Motor neuron (in vitro differentiated cells): ENCODE measurements at regions not wholly inside any gene's neighbourhood (a gene's known extent, or its start where the extent isn't known, plus 50 kb on each side); places are given as distances from the start of the nearest gene placed in this dataset.
A peak's percentile ranks its signal among the peaks of the same experiment; 100 is the strongest.
"Not testable (repeated sequence)": the region's sequence is repeated elsewhere in the genome, so short reads cannot be mapped to it uniquely, and the experiment has no call there.

Experiments
- ATAC-seq, 8 experiments: fragments of 200-7000 bp; cut with Tn5 transposase; replicated peaks in 6 of 8; 2 replicates each; pipeline ENCODE4 v1.8.0; 2021; ENCODE audit warnings: mild to moderate bottlenecking in 8 of 8, moderate library complexity in 8 of 8
- H3K27ac ChIP-seq, 2 donors: fragments of 250-450 bp; sonication (Bioruptor Pico); 2 replicates each; pipeline ENCODE4 v1.9.0; 2021; ENCODE audit warnings: antibody characterized with exemption in 2 of 2, mild to moderate bottlenecking in 2 of 2, moderate library complexity in 1 of 2
- H3K4me1 ChIP-seq, 2 donors: fragments of 250-450 bp; sonication (Bioruptor Pico); replicated peaks in 1 of 2; 2 replicates each; pipeline ENCODE4 v1.6.1; 2021; ENCODE audit warnings: antibody characterized with exemption in 2 of 2, mild to moderate bottlenecking in 2 of 2, moderate library complexity in 1 of 2
- H3K4me3 ChIP-seq, 5 donors: fragments of 250-450 bp; sonication (Bioruptor Pico); 2 replicates each; pipeline ENCODE4 v1.9.0; 2021; ENCODE audit warnings: antibody characterized with exemption in 5 of 5, mild to moderate bottlenecking in 5 of 5, moderate library complexity in 4 of 5
- WGBS, 10 experiments: fragments of 450-650 bp; shearing (Covaris generic); methylation state at CpG; one replicate each; pipeline ENCODE4 v1.0.0; 2022; 5-methylcytosine and 5-hydroxymethylcytosine counted together
- in situ Hi-C, 9 experiments: fragments of 400-800 bp; cut with MboI; loops; one replicate each; pipeline ENCODE4 v1.15.0; 2021; ENCODE audit warnings: low sequenced_read_pairs in 9 of 9, low pct_unique_long_range_greater_than_20kb in 2 of 9; ENCODE audit not compliant: unreplicated experiment in 9 of 9

DNA sequence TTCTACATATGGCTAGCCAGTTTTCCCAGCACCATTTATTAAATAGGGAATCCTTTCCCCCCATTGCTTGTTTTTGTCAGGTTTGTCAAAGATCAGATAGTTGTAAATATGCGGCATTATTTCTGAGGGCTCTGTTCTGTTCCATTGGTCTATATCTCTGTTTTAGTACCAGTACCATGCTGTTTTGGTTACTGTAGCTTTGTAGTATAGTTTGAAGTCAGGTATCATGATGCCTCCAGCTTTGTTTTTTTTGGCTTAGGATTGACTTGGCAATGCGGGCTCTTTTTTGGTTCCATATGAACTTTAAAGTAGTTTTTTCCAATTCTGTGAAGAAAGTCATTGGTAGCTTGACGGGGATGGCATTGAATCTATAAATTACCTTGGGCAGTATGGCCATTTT, 60.0 kb upstream of the GPC3 start:
- no CpG with 5 or more reads among the region's 3 CpGs for WGBS, 10 experiments
- H3K4me1 ChIP-seq, ATAC-seq, in situ Hi-C loops, H3K4me3 ChIP-seq, H3K27ac ChIP-seq: not testable (repeated sequence)

DNA sequence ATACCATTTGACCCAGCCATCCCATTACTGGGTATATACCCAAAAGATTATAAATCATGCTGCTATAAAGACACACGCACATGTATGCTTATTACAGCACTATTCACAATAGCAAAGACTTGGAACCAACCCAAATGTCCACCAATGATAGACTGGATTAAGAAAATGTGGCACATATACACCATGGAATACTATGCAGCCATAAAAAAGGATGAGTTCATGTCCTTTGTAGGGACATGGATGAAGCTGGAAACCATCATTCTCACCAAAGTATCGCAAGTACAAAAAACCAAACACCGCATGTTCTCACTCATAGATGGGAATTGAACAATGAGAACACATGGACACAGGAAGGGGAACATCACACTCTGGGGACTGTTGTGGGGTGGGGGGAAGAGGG, 81.7 kb upstream of the GPC3 start:
- 0 to 55% (median 20%) methylated on average over 1 to 2 of the region's 3 CpGs; no CpG with 5 or more reads in 7 of the 10 experiments for WGBS, 10 experiments
- in situ Hi-C loops, ATAC-seq, H3K4me1 ChIP-seq, H3K4me3 ChIP-seq, H3K27ac ChIP-seq: not testable (repeated sequence)

DNA sequence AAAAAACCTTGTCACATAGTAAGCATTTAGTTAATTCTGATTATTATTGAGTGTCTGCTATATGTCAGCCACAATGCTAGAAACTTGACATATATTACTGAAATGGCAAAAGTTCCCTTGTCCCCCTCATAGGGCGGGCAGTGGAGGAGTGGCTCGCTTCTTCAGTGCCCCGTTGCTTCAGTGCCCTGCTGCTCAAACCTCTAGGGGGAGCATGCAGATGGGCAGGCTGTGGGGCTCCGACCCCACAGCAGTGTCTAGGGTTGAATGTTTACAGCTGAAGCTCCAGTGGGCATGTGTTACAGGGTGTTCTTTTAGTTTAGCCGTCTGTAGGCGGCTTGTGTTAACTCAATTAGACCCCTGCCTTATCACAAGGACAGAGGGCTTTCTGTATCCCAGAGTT, 86.5 kb upstream of the GPC3 start:
- WGBS, 10 experiments = 53% methylated on average over 3 of the region's 6 CpGs; no CpG with 5 or more reads in 9 of the 10 experiments
- ATAC-seq, H3K4me1 ChIP-seq, H3K27ac ChIP-seq, H3K4me3 ChIP-seq, in situ Hi-C loops: not testable (repeated sequence)

DNA sequence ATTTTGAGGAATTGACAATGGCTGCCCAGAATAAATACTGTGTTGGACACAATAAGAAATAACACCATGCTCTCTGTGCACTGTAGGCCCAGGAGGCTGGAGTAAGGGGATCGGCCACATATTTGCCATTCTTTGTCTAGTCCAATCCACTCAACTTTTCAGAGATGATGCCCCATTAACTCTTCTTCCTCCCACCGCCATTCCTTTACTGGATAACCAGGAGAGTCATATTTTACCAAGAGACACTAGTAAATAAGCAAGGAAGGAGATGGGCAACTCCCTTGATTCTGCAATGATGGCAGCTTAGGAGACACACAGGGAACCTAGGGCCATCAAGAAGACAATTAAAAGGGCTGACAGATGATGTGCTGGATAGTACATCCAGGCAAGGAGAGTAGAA, 87.9 kb upstream of the GPC3 start:
- 0 to 100% (median 80%) methylated on average over 1 of the region's 2 CpGs; no CpG with 5 or more reads in 5 of the 10 experiments for WGBS, 10 experiments
- Histone ChIP-seq H3K4me1 (no peaks in the 10 kb centered on the region), H3K27ac (no peak overlapping the region), H3K4me3 (no peak overlapping the region)
- ATAC-seq = no peak
- in situ Hi-C loops = no loop called here

DNA sequence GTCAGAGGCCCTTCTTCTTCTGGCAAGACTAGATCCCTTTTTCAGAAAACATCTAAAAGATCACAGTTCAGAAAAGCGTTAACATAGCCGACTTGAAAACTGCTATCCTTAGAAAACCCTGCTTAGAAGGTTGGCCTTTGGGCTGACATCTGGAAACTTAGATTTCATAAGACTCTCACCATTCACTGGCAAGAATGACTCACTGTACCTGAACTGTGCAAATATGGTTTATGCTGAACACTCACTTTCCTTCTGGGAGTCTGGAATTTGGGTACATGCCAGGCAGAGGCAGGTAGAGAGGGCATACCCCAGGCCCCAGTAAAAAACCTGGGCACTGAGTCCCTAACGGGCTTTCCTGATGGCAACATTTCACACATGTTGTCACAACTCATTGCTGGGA, 88.8 kb upstream of the GPC3 start:
- in situ Hi-C loops = no loop called here
- no peak overlapping the region for H3K27ac ChIP-seq
- no peaks in the 10 kb centered on the region for H3K4me1 ChIP-seq
- ATAC-seq = no peak
- H3K4me3 ChIP-seq = no peak overlapping the region
- WGBS, 10 experiments = 0 to 92% (median 53%) methylated on average over 1 to 3 of the region's 3 CpGs; no CpG with 5 or more reads in 5 of the 10 experiments

DNA sequence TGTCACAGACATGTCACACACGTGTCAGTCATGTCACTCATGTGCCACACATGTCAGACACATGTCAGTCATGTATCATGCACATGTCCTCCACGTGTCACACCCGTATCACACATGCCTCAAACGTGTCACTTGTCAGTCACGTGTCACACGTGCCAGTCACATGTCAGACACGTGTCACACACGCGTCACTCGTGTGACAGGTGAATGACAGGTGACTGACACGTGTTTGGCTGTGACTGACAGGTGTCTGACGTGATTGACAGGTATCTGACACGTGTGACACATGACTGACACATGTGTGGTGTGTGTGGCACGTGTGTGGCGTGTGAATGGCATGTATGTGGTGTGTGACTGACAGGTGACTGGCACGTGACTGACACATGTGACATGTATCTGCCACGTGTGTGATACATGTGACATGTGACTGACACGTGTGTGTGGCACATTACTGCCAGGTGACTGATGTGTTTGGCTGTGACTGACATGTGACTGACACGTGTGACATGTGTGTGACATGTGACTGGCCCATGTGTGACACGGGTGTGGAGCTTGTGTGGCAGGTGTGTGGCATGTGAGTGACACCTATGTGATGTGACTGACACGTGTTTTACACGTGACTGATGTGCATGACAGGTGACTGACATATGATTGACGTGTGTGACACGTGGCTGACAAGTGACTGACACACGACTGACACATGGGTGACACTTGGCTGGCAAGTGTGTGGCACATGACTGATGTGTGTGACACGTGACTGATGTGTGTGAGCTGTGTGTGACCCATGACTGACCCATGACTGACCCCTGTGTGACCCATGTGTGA, 90.7 kb upstream of the GPC3 start:
- 27 to 67% (median 32%) methylated on average over 3 to 5 of the region's 26 CpGs; no CpG with 5 or more reads in 7 of the 10 experiments for WGBS, 10 experiments
- Histone ChIP-seq H3K4me3 (no peak overlapping the region), H3K27ac (no peak overlapping the region), H3K4me1 (no peaks in the 10 kb centered on the region)
- ATAC-seq = no peak
- in situ Hi-C loops = no loop called here

DNA sequence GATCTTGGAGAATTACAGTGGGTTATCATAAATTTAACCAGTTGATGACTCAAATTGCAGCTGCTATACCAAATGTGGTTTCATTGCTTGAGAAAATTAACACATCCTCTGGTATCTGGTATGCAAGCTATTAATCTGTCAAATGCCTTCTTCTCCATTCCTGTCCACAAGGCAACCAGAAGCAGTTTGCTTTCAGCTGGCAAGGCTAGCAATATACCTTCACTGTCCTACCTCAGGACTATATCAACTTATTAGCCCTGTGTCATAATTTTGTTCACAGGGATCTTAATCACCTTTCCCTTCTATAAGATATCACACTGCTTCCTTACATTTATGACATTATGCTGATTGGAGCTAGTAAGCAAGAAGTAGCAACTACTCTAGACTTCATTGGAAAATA, 110.0 kb upstream of the GPC3 start:
- in situ Hi-C loops = no loop called here
- H3K4me1 ChIP-seq = no peaks in the 10 kb centered on the region
- no peak for ATAC-seq
- no peak overlapping the region for H3K27ac ChIP-seq
- no peak overlapping the region for H3K4me3 ChIP-seq

DNA sequence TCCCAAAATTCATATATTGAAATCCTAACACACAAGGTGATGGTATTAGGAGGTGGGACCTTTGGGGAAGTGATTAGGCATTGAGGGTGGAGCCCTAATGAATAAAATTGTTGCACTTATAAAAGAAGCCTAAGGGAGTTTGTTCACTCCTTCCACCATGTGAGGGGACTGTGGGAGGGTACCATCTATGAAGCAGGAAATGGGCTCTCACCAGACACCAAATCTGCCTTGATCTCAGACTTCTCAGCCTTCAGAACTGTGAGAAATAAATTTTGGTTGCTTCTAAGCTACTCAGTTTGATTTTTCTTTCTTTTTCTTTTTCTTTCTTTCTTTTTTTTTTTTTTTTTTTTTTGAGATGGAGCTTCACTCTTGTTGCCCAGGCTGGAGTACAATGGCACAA, 116.2 kb upstream of the GPC3 start:
- in situ Hi-C loops = no loop called here
- no peak overlapping the region for H3K4me3 ChIP-seq
- no peak overlapping the region for H3K27ac ChIP-seq
- no peak for ATAC-seq
- no peaks in the 10 kb centered on the region for H3K4me1 ChIP-seq

DNA sequence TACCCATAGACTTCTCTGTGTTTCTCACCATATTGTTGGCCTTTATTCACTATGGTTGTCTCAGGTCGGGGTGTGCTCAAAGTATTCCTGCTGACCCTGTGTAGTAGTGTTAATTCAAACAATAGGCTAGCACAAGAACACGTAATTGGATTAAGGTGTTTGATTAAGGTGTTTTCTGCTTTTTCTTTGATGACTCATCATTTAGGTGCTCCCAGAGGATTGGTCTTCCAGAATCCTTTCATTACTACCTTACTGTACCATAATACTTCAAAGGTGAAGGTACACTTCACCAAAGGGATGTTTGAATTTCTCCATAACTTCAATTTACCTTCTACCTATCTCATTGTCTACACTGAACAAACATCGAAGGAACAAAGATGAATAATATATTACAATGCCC, 121.7 kb upstream of the CCDC160 start:
- 0 to 100% (median 74%) methylated on average over 1 to 3 of the region's 3 CpGs; no CpG with 5 or more reads in 6 of the 10 experiments for WGBS, 10 experiments
- H3K4me3 ChIP-seq = no peak overlapping the region
- H3K27ac ChIP-seq = no peak overlapping the region
- in situ Hi-C loops = no loop called here
- no peak for ATAC-seq
- no peaks in the 10 kb centered on the region for H3K4me1 ChIP-seq

DNA sequence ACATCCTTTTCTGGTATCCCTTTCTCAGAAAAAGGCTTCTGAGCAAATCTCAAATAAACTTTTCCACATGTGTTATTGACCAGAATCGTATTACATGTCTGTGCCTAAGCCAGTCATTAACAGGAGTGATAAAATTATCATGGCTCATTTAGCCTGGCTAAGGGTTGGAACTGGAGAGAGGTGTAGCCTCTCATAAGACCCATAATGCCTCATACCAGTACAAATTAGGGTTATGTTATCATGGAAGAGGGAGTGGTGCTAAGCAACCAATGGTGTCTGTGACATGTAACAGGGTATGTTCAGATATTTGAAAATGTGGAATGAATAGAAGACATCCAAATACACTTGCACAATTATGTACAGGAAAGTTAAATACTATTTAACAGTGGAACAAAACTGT, 99.6 kb upstream of the CCDC160 start:
- in situ Hi-C loops = no loop called here
- Histone ChIP-seq H3K4me3 (no peak overlapping the region), H3K4me1 (no peaks in the 10 kb centered on the region), H3K27ac (no peak overlapping the region)
- ATAC-seq = no peak
- WGBS, 10 experiments = 0 to 63% (median 0%) methylated on average over 1 of the region's 1 CpG; no CpG with 5 or more reads in 7 of the 10 experiments

DNA sequence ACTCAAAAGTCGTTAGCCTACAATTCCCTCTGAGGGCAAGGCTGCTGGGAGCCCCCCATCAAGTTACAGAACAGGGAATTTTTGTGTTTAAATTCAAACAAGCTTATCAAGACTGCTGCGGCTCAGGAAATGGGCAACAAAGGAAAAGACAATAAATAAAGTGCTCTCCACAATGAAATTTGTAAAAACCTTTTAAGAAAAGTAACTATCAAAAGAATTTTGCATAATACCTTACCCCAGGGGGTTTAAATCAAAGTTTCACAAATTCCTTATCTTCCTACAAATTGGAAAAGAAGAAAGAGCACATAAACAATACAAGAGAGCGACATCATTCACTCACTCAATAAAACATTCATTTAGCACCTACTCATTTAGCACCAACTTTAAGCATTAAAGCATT, 97.9 kb upstream of the CCDC160 start:
- ATAC-seq = no peak
- Histone ChIP-seq H3K4me3 (no peak overlapping the region), H3K27ac (no peak overlapping the region), H3K4me1 (no peaks in the 10 kb centered on the region)
- 0 to 67% (median 10%) methylated on average over 1 to 3 of the region's 3 CpGs; no CpG with 5 or more reads in 3 of the 10 experiments for WGBS, 10 experiments
- in situ Hi-C loops = no loop called here

DNA sequence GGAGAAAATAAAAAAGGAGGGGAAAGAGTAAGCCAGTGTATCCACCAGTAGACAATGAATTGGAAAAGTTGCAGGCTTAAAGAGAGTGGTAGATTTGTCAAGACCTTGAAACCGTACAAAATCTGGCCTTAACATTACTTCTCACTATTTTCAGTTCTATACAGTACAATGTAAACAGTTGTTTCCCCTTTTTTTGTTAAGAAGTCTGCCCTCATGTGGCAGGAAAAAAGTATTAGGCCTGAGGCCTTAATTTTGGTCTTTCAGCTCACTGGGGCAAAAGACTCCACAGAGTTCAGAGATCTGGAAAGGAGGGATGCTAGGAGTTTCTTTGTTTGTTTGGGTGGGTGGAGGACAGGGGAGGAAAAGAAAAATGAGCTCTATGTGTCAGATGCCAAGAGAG, 92.8 kb upstream of the CCDC160 start:
- H3K4me3 ChIP-seq = no peak overlapping the region
- WGBS, 10 experiments = 0 to 33% (median 13%) methylated on average over 1 of the region's 1 CpG; no CpG with 5 or more reads in 6 of the 10 experiments
- in situ Hi-C loops = no loop called here
- H3K27ac ChIP-seq = no peak overlapping the region
- peak in 1 of 8 experiments; percentile 9 for ATAC-seq
- peaks cover 0 to 10% of the 10 kb centered on the region in 2 donors for H3K4me1 ChIP-seq

DNA sequence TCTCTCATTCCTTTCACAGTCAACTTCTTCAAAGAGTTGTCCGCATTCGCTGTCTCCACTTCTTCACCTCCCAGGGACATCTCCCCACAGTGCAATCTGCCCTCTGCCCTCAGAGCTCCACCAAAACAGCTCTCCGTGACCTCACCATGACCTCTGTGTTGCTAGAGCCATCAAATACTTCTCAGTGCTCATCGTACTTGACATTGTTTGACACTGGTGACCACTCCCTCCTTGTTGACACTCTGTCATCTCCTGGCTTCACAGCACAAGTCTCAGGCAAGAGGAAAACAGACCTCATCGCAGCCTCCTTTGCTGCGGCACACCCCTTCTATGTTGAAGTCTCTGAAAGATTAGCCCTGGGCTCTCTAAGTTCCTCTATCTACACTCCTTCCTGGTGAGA, 90.5 kb upstream of the CCDC160 start:
- in situ Hi-C loops = no loop called here
- no peak overlapping the region for H3K4me3 ChIP-seq
- ATAC-seq = peak in 1 of 8 experiments; percentile 19

DNA sequence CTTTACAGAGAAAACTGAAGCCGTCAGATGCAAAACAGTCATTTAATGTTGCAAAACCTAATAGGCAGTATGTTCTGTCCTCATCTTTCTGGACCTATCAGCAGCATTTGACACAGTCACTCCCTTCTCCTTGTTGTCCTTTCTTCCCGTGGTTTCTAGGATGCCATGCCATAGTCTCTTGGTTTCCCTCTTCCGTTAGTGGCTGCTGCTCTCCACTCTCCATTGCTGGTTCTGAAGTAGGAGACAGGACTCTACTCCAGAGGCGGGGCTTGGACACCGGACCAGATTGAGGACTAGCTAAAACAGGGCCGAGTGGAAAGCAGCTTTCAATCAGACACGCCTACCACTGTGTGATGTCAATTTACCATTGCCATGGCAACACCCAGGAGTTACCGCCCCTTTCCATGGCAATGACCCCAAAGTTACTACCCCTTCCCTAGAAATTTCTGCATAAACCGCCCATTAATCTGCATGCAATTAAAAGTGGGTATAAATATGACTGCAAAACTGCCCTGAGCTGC, 88.8 kb upstream of the CCDC160 start:
- in situ Hi-C loops = no loop called here
- Histone ChIP-seq H3K4me1 (peaks cover 0 to 10% of the 10 kb centered on the region in 2 donors), H3K4me3 (no peak overlapping the region), H3K27ac (no peak overlapping the region)
- 25 to 80% (median 63%) methylated on average over 1 to 6 of the region's 9 CpGs; no CpG with 5 or more reads in 7 of the 10 experiments for WGBS, 10 experiments
- peak in 3 of 8 experiments; percentile 78 to 88 (median 83) for ATAC-seq

More for the DNA sequence above, 90.5 kb upstream of the CCDC160 start:
- Histone ChIP-seq H3K4me1 (peaks cover 0 to 10% of the 10 kb centered on the region in 2 donors), H3K27ac (no peak overlapping the region)
- 25 to 66% (median 36%) methylated on average over 1 to 5 of the region's 6 CpGs; no CpG with 5 or more reads in 6 of the 10 experiments for WGBS, 10 experiments
